ENCODE measurements at regions not wholly inside any gene's neighbourhood (a gene's known extent, or its start where the extent isn't known, plus 50 kb on each side); places are given as distances from the start of the nearest gene placed in this dataset.

GRCh38 chr10:4186849-4187540, 402.0 kb upstream of the KLF6 start:
- DNase-seq (ENCODE audit: insufficient read length), result no peak
- TF ChIP-seq TAF1 (IDR thresholded peaks at IDR 0.05; ENCODE audit: borderline replicate concordance, low read depth, low read length) (no peak), POLR2AphosphoS5 (IDR thresholded peaks at IDR 0.05; ENCODE audit: low read depth, low read length) (no peak), POLR2A (IDR thresholded peaks at IDR 0.05; ENCODE audit: low read depth, low read length) (no peak)
- FAIRE-seq, result no peak

GRCh38 chr10:4183761-4184261, 398.8 kb upstream of the KLF6 start:
- no peak for DNase-seq (ENCODE audit: insufficient read length)
- TF ChIP-seq POLR2AphosphoS5 (IDR thresholded peaks at IDR 0.05; ENCODE audit: low read depth, low read length), result no peak
- TF ChIP-seq TAF1 (IDR thresholded peaks at IDR 0.05; ENCODE audit: borderline replicate concordance, low read depth, low read length), result no peak
- TF ChIP-seq POLR2A (IDR thresholded peaks at IDR 0.05; ENCODE audit: low read depth, low read length), result no peak

DNA sequence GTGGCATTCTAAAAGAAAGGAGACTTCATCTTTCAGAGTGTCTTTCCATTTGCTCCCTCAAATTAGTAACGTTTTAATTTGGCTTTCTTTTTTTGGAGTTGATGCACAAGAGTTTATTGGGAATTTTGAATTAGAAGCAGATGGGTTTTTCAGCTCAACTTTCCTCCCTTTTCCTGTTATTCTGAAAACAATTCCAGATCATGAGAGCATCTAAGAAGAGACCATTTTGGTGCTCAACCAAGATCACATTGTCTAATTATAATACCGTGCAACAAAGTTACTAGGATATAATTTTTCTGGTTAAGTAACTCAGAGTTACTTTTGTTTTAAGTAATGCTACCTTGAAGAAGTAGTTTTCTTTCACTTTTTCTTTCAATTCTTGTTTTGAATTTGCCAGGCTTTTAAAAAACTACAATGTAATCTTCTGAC, 396.6 kb upstream of the KLF6 start:
- FAIRE-seq (no peak), DNase-seq (ENCODE audit: insufficient read length) (no peak)
- TF ChIP-seq TAF1 (IDR thresholded peaks at IDR 0.05; ENCODE audit: borderline replicate concordance, low read depth, low read length) (no peak), POLR2AphosphoS5 (IDR thresholded peaks at IDR 0.05; ENCODE audit: low read depth, low read length) (no peak), POLR2A (IDR thresholded peaks at IDR 0.05; ENCODE audit: low read depth, low read length) (no peak)

More at GRCh38 chr10:4183761-4184261, 398.8 kb upstream of the KLF6 start:
- FAIRE-seq, result no peak

- FAIRE-seq (no peak), DNase-seq (ENCODE audit: insufficient read length) (no peak)
Observed at GRCh38 chr10:4181081-4181480, 396.1 kb upstream of the KLF6 start.

DNA sequence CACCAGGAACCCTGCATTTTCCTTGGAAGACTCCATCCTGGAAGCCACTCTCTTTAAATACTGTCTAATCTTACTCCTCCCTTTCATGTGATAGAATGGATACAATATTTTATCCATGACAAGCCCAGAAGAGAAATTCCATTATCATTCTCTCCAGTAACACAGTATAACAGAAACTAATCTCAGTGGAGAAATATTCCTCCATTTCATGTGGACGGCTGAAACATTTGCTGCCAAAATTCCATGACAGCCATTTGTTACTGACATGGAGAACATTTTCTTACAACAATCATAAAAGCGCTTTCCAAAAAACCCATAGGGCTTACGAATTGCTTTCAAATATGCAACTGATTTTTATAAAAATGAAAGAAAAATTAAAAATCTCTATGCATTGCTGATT, 392.8 kb upstream of the KLF6 start:
- FAIRE-seq (no peak), DNase-seq (ENCODE audit: insufficient read length) (no peak)
- TF ChIP-seq POLR2A (IDR thresholded peaks at IDR 0.05; ENCODE audit: low read depth, low read length), result no peak
- no peak for TF ChIP-seq TAF1 (IDR thresholded peaks at IDR 0.05; ENCODE audit: borderline replicate concordance, low read depth, low read length)
- TF ChIP-seq POLR2AphosphoS5 (IDR thresholded peaks at IDR 0.05; ENCODE audit: low read depth, low read length), result no peak

More at GRCh38 chr10:4181081-4181480, 396.1 kb upstream of the KLF6 start:
- TF ChIP-seq POLR2A (IDR thresholded peaks at IDR 0.05; ENCODE audit: low read depth, low read length) (no peak), POLR2AphosphoS5 (IDR thresholded peaks at IDR 0.05; ENCODE audit: low read depth, low read length) (no peak), TAF1 (IDR thresholded peaks at IDR 0.05; ENCODE audit: borderline replicate concordance, low read depth, low read length) (no peak)

DNA sequence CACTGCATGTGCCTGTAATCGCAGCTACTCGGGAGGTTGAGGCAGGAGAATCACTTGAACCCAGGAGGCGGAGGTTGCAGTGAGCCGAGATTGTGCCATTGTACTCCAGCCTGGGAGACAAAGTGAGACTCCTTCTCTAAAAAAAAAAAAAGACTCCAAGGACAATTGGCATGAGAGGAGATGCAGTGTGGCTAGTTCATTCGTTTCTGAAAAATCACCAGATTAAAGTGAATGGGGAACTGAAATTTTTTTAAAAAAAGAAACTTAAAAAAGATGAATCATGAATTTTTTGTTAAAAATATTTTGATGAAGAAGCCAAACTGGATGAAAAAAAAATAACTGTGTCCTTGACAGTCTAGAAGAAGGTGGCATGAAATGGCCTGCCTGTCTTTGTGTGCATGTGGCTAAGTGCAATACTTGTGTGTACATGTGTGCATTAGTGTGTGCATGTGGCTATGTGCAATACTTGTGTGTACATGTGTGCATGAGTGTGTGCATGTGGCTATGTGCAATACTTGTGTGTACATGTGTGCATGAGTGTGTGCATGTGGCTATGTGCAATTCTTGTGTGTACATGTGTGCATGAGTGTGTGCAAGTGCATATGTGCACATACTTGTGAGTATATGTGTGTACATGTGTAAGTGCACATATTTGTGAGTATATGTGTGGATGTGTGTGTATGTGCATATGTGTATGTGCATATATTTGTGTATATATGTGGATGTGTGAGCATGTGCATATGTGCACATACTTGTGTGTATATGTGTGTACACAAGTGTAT, 391.7 kb upstream of the KLF6 start:
- DNase-seq (ENCODE audit: insufficient read length) (no peak), FAIRE-seq (peak; percentile 84)
- TF ChIP-seq TAF1 (IDR thresholded peaks at IDR 0.05; ENCODE audit: borderline replicate concordance, low read depth, low read length) (no peak), POLR2AphosphoS5 (IDR thresholded peaks at IDR 0.05; ENCODE audit: low read depth, low read length) (no peak; the same call in 1 of the 2 replicates), POLR2A (IDR thresholded peaks at IDR 0.05; ENCODE audit: low read depth, low read length) (no peak)

- no peak for FAIRE-seq
- TF ChIP-seq TAF1 (IDR thresholded peaks at IDR 0.05; ENCODE audit: borderline replicate concordance, low read depth, low read length) (no peak), POLR2A (IDR thresholded peaks at IDR 0.05; ENCODE audit: low read depth, low read length) (no peak), POLR2AphosphoS5 (IDR thresholded peaks at IDR 0.05; ENCODE audit: low read depth, low read length) (no peak)
- DNase-seq (ENCODE audit: insufficient read length), result no peak
Observed at GRCh38 chr10:4174197-4174596, 389.2 kb upstream of the KLF6 start.

DNA sequence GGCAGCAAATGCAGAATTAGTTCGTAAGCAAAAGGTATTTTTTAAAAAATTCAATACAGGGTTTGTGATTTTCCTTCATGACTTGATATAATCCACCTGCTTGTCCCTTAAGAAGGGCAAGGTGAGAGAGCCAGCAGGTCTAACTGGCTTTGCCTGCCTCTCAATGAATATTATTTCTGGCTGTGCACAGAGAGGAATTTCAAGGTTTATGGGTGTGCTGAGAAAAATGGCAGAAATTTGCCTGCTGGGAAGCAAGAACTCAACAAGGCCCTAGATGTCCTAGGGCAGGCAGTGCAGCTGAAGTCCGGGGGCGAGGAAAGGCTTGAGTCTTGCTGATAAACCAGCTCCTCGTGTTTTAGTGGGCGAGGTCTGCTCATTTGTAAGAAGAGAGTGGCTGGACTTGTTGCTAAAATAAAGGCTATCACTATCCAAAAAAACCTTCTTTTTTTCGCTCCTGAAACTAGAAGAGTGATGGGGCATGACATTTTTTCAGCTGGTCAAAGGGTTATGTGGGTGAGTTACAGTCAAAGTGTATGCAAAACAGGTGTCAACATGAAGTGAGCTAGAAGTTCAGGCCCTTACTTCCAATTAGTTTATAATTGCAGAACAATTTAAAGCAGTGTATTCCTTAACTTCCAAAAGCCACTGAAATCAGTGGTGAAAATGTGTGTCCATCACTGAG, 385.8 kb upstream of the KLF6 start:
- peak; percentile 17 for FAIRE-seq
- peak; percentile 5 for DNase-seq (ENCODE audit: insufficient read length)
- TF ChIP-seq TAF1 (IDR thresholded peaks at IDR 0.05; ENCODE audit: borderline replicate concordance, low read depth, low read length), result no peak
- TF ChIP-seq POLR2A (IDR thresholded peaks at IDR 0.05; ENCODE audit: low read depth, low read length), result no peak
- no peak for TF ChIP-seq POLR2AphosphoS5 (IDR thresholded peaks at IDR 0.05; ENCODE audit: low read depth, low read length)

DNA sequence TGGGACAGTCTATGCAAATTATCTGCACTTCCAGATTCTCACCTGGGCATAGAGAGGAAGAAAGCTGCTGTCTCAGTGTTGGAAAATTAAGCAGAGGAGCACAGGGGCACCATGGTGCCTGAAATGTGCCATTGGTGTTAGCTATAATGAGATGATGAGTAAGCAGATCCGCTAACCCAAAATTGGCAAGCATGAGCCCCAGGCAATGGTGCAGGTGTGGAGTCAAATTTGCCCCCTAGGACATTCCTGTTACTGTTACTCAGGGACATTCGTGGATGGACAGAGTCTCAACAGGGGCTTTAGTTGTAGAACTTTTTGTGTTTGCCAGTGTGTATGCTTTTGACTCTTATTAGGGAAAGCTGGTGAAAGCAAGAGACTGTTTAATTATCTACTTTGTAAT, 385.2 kb upstream of the KLF6 start:
- FAIRE-seq (no peak), DNase-seq (ENCODE audit: insufficient read length) (no peak)
- TF ChIP-seq TAF1 (IDR thresholded peaks at IDR 0.05; ENCODE audit: borderline replicate concordance, low read depth, low read length), result no peak
- no peak for TF ChIP-seq POLR2A (IDR thresholded peaks at IDR 0.05; ENCODE audit: low read depth, low read length)
- TF ChIP-seq POLR2AphosphoS5 (IDR thresholded peaks at IDR 0.05; ENCODE audit: low read depth, low read length), result no peak

DNA sequence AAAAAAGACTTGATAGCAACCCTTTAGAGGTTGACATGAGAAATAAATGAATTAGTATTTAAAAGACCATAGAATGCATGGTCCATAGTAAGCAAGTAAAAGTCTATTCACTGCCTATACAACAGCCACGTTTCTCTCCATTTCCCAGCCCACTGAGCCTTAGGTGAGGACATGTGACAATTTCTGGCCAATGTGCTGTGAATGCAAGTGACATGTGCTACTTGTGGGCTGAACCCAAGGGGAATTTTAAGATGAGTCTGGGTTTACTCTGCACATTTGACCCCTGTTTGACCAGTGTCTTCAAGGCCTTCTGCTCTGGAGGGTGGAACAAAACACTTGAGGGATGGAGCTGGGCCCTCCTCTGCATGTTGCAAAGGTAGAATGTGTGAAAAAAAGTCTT, 384.4 kb upstream of the KLF6 start:
- FAIRE-seq (no peak), DNase-seq (ENCODE audit: insufficient read length) (no peak)
- TF ChIP-seq POLR2A (IDR thresholded peaks at IDR 0.05; ENCODE audit: low read depth, low read length), result no peak
- no peak for TF ChIP-seq POLR2AphosphoS5 (IDR thresholded peaks at IDR 0.05; ENCODE audit: low read depth, low read length)
- no peak for TF ChIP-seq TAF1 (IDR thresholded peaks at IDR 0.05; ENCODE audit: borderline replicate concordance, low read depth, low read length)

DNA sequence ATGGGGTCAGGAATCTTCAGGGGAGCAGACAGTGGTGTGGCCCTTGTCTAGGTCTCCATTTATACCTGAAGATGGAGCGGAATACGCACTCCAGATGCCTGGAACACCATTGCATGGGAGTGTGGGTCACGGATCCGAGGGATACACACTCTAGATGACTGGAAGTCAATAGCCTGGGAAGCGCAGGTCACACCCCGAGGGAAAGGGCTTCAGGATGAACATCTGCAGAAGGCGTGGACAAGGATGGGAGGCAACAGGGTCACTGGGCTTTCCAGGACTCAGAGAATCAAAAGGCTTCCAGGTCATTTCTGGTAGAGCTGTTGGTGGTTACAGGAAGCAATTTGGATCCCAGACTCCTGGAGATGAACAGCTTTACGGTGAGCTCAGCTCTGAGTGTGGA, 382.2 kb upstream of the KLF6 start:
- TF ChIP-seq POLR2A (IDR thresholded peaks at IDR 0.05; ENCODE audit: low read depth, low read length), result no peak
- TF ChIP-seq TAF1 (IDR thresholded peaks at IDR 0.05; ENCODE audit: borderline replicate concordance, low read depth, low read length), result no peak
- no peak for TF ChIP-seq POLR2AphosphoS5 (IDR thresholded peaks at IDR 0.05; ENCODE audit: low read depth, low read length)
- no peak for FAIRE-seq
- no peak for DNase-seq (ENCODE audit: insufficient read length)

Measured in GM12892 (cell line).